Epithelial cell of prostate (primary cell): ENCODE measurements at regions not wholly inside any gene's neighbourhood (a gene's known extent, or its start where the extent isn't known, plus 50 kb on each side); places are given as distances from the start of the nearest gene placed in this dataset.
"Not testable (repeated sequence)": the region's sequence is repeated elsewhere in the genome, so short reads cannot be mapped to it uniquely, and the experiment has no call there.

Source experiments
- DNase-seq: peaks from one replicate; pipeline ENCODE4 v3.0.0-alpha.2; 2011; ENCODE audit warnings: low read depth, low spot score
- H3K27ac ChIP-seq: fragments of 450-650 bp; 2 replicates; pipeline ENCODE4 v1.5.1; 2017; ENCODE audit warnings: mild to moderate bottlenecking

- peak overlapping the region; percentile 27 for H3K27ac ChIP-seq
- no peak for DNase-seq
These were observed 104.4 kb upstream of the STK17B start for GRCh38 chr2:196275646-196276352.

GRCh38 chr2:196276421-196276820 is 105.0 kb upstream of the STK17B start:
- no peak for DNase-seq
- peak overlapping the region; percentile 27 for H3K27ac ChIP-seq

GRCh38 chr2:196277002-196277401 is 105.6 kb upstream of the STK17B start:
- DNase-seq: no peak
- no peak overlapping the region for H3K27ac ChIP-seq

GRCh38 chr2:196278491-196278911 is 107.1 kb upstream of the STK17B start:
- H3K27ac ChIP-seq: peak overlapping the region; percentile 68
- DNase-seq: no peak

- no peak for DNase-seq
- peak overlapping the region; percentile 68 for H3K27ac ChIP-seq
These were observed 108.2 kb upstream of the STK17B start for GRCh38 chr2:196279541-196279940.

- no peak for DNase-seq
- H3K27ac ChIP-seq: no peak overlapping the region
These were observed 112.9 kb upstream of the STK17B start for GRCh38 chr2:196284144-196284844.

- no peak overlapping the region for H3K27ac ChIP-seq
- no peak for DNase-seq
These were observed 113.6 kb upstream of the STK17B start for GRCh38 chr2:196284866-196285557.

- DNase-seq: no peak
- H3K27ac ChIP-seq: no peak overlapping the region
These were observed 115.4 kb upstream of the STK17B start for GRCh38 chr2:196286821-196287220.

GRCh38 chr2:196287523-196287922 is 116.1 kb upstream of the STK17B start:
- no peak for DNase-seq
- H3K27ac ChIP-seq: no peak overlapping the region

GRCh38 chr2:196288006-196288538 is 116.7 kb upstream of the STK17B start:
- no peak for DNase-seq
- no peak overlapping the region for H3K27ac ChIP-seq

- no peak overlapping the region for H3K27ac ChIP-seq
- no peak for DNase-seq
These were observed 117.6 kb upstream of the STK17B start for GRCh38 chr2:196289000-196289399.

GRCh38 chr2:196290136-196290535 is 118.8 kb upstream of the STK17B start:
- DNase-seq: no peak
- H3K27ac ChIP-seq: peak overlapping the region; percentile 94

GRCh38 chr2:196290569-196290968 is 119.2 kb upstream of the STK17B start:
- DNase-seq: no peak
- peak overlapping the region; percentile 94 for H3K27ac ChIP-seq

GRCh38 chr2:196291426-196291825 is 120.0 kb upstream of the STK17B start:
- H3K27ac ChIP-seq: peak overlapping the region; percentile 94
- peak; percentile 46 for DNase-seq

GRCh38 chr2:196291873-196292800 is 120.8 kb upstream of the STK17B start:
- peak; percentile 98 for DNase-seq
- peak overlapping the region; percentile 94 for H3K27ac ChIP-seq

- peak; percentile 78 for DNase-seq
- H3K27ac ChIP-seq: peak overlapping the region; percentile 94
These were observed 122.6 kb upstream of the STK17B start for GRCh38 chr2:196293751-196294515.

- peak overlapping the region; percentile 94 for H3K27ac ChIP-seq
- no peak for DNase-seq
These were observed 123.1 kb upstream of the STK17B start for GRCh38 chr2:196294516-196294909.

- H3K27ac ChIP-seq: peak overlapping the region; percentile 94
- no peak for DNase-seq
These were observed 123.6 kb upstream of the STK17B start for GRCh38 chr2:196295005-196295404.

- H3K27ac ChIP-seq, DNase-seq: not testable (repeated sequence)
These were observed 126.8 kb upstream of the STK17B start for GRCh38 chr2:196298106-196298723.
